ACC112 (cell line): ENCODE measurements at regions not wholly inside any gene's neighbourhood (a gene's known extent, or its start where the extent isn't known, plus 50 kb on each side); places are given as distances from the start of the nearest gene placed in this dataset.

Experiments
- H2AFZ ChIP-seq: fragments of 200-600 bp; sonication (generic); one replicate; pipeline ENCODE4 v1.6.0; 2017; ENCODE audit warnings: antibody characterized with exemption, low read length; ENCODE audit not compliant: unreplicated experiment
- H3K27ac ChIP-seq: fragments of 200-600 bp; sonication (generic); 2 replicates; pipeline ENCODE4 v1.5.1; 2014; ENCODE audit warnings: low read depth, mild to moderate bottlenecking, antibody characterized with exemption, low read length, moderate library complexity
- H3K27me3 ChIP-seq: fragments of 200-600 bp; sonication (generic); 2 replicates; pipeline ENCODE4 v1.6.1; 2014; ENCODE audit warnings: mild to moderate bottlenecking, antibody characterized with exemption, low read length, moderate library complexity, mixed read lengths; ENCODE audit not compliant: insufficient read depth
- H3K36me3 ChIP-seq: fragments of 200-600 bp; sonication (generic); 2 replicates; pipeline ENCODE4 v1.6.1; 2016; ENCODE audit warnings: mild to moderate bottlenecking, antibody characterized with exemption, low read length, moderate library complexity, mixed read lengths; ENCODE audit not compliant: insufficient read depth
- H3K4me1 ChIP-seq: fragments of 200-600 bp; sonication (generic); one replicate; pipeline ENCODE4 v1.6.1; 2016; ENCODE audit warnings: low read length, mixed read lengths; ENCODE audit not compliant: insufficient read depth, unreplicated experiment, control insufficient read depth
- H3K4me3 ChIP-seq: fragments of 200-600 bp; sonication (generic); 2 replicates; pipeline ENCODE4 v1.5.1; 2014; ENCODE audit warnings: mild to moderate bottlenecking, low read depth, low read length
- H3K79me2 ChIP-seq: fragments of 200-600 bp; sonication (generic); one replicate; pipeline ENCODE4 v1.6.0; 2016; ENCODE audit warnings: low read length; ENCODE audit not compliant: control insufficient read depth, unreplicated experiment, insufficient read depth

- H3K27ac ChIP-seq: no peak overlapping the region
- no peaks in the 10 kb centered on the region for H3K4me1 ChIP-seq
- no peaks in the 10 kb centered on the region for H3K27me3 ChIP-seq
- H3K4me3 ChIP-seq: no peak overlapping the region
- no peaks in the 10 kb centered on the region for H3K79me2 ChIP-seq
- no peak overlapping the region for H2AFZ ChIP-seq
- H3K36me3 ChIP-seq: no peaks in the 10 kb centered on the region
These were observed 253.7 kb downstream of the ATXN7L3B start for GRCh38 chr12:74791365-74791764.

GRCh38 chr12:74794522-74794921 lies 256.9 kb downstream of the ATXN7L3B start:
- H3K27me3 ChIP-seq: no peaks in the 10 kb centered on the region
- no peaks in the 10 kb centered on the region for H3K36me3 ChIP-seq
- H3K4me1 ChIP-seq: no peaks in the 10 kb centered on the region
- H3K79me2 ChIP-seq: no peaks in the 10 kb centered on the region
- no peak overlapping the region for H3K4me3 ChIP-seq
- no peak overlapping the region for H2AFZ ChIP-seq
- no peak overlapping the region for H3K27ac ChIP-seq

- H3K27me3 ChIP-seq: no peaks in the 10 kb centered on the region
- H3K79me2 ChIP-seq: no peaks in the 10 kb centered on the region
- H3K4me1 ChIP-seq: no peaks in the 10 kb centered on the region
- no peaks in the 10 kb centered on the region for H3K36me3 ChIP-seq
- H3K27ac ChIP-seq: no peak overlapping the region
- no peak overlapping the region for H3K4me3 ChIP-seq
- H2AFZ ChIP-seq: no peak overlapping the region
These were observed 264.0 kb downstream of the ATXN7L3B start for GRCh38 chr12:74801625-74802024.

GRCh38 chr12:74816398-74817175 lies 279.0 kb downstream of the ATXN7L3B start:
- Histone ChIP-seq H3K27me3 (no peaks in the 10 kb centered on the region), H2AFZ (no peak overlapping the region)

GRCh38 chr12:74817499-74817898 lies 279.9 kb downstream of the ATXN7L3B start:
- Histone ChIP-seq H3K27ac (no peak overlapping the region), H3K4me1 (no peaks in the 10 kb centered on the region), H3K4me3 (no peak overlapping the region), H2AFZ (no peak overlapping the region), H3K79me2 (no peaks in the 10 kb centered on the region), H3K36me3 (no peaks in the 10 kb centered on the region), H3K27me3 (no peaks in the 10 kb centered on the region)

More at GRCh38 chr12:74816398-74817175, 279.0 kb downstream of the ATXN7L3B start:
- no peak overlapping the region for H3K4me3 ChIP-seq
- no peak overlapping the region for H3K27ac ChIP-seq
- no peaks in the 10 kb centered on the region for H3K79me2 ChIP-seq
- no peaks in the 10 kb centered on the region for H3K36me3 ChIP-seq
- no peaks in the 10 kb centered on the region for H3K4me1 ChIP-seq

GRCh38 chr12:74818412-74818811 lies 280.8 kb downstream of the ATXN7L3B start:
- H2AFZ ChIP-seq: no peak overlapping the region
- no peaks in the 10 kb centered on the region for H3K36me3 ChIP-seq
- H3K27ac ChIP-seq: no peak overlapping the region
- no peaks in the 10 kb centered on the region for H3K79me2 ChIP-seq
- H3K27me3 ChIP-seq: no peaks in the 10 kb centered on the region
- no peak overlapping the region for H3K4me3 ChIP-seq
- H3K4me1 ChIP-seq: no peaks in the 10 kb centered on the region

GRCh38 chr12:74820324-74820723 lies 282.7 kb downstream of the ATXN7L3B start:
- H3K4me1 ChIP-seq: no peaks in the 10 kb centered on the region
- H3K4me3 ChIP-seq: no peak overlapping the region
- no peaks in the 10 kb centered on the region for H3K27me3 ChIP-seq
- H3K36me3 ChIP-seq: no peaks in the 10 kb centered on the region
- no peak overlapping the region for H3K27ac ChIP-seq
- H2AFZ ChIP-seq: no peak overlapping the region
- H3K79me2 ChIP-seq: no peaks in the 10 kb centered on the region

GRCh38 chr12:74836567-74836966 lies 298.9 kb downstream of the ATXN7L3B start:
- Histone ChIP-seq H3K27me3 (no peaks in the 10 kb centered on the region), H3K36me3 (no peaks in the 10 kb centered on the region), H2AFZ (no peak overlapping the region), H3K79me2 (no peaks in the 10 kb centered on the region), H3K4me3 (no peak overlapping the region), H3K4me1 (no peaks in the 10 kb centered on the region), H3K27ac (no peak overlapping the region)

- Histone ChIP-seq H3K27me3 (no peaks in the 10 kb centered on the region), H3K79me2 (no peaks in the 10 kb centered on the region)
These were observed 308.5 kb downstream of the ATXN7L3B start for GRCh38 chr12:74846116-74846515.

GRCh38 chr12:74847169-74847568 lies 309.5 kb downstream of the ATXN7L3B start:
- Histone ChIP-seq H3K27ac (no peak overlapping the region), H2AFZ (no peak overlapping the region), H3K36me3 (no peaks in the 10 kb centered on the region), H3K4me3 (no peak overlapping the region), H3K27me3 (no peaks in the 10 kb centered on the region), H3K4me1 (no peaks in the 10 kb centered on the region), H3K79me2 (no peaks in the 10 kb centered on the region)

More at GRCh38 chr12:74846116-74846515, 308.5 kb downstream of the ATXN7L3B start:
- H3K27ac ChIP-seq: no peak overlapping the region
- H3K36me3 ChIP-seq: no peaks in the 10 kb centered on the region
- no peak overlapping the region for H3K4me3 ChIP-seq
- no peaks in the 10 kb centered on the region for H3K4me1 ChIP-seq
- no peak overlapping the region for H2AFZ ChIP-seq

- Histone ChIP-seq H2AFZ (no peak overlapping the region), H3K4me3 (no peak overlapping the region), H3K79me2 (no peaks in the 10 kb centered on the region), H3K36me3 (no peaks in the 10 kb centered on the region), H3K27ac (no peak overlapping the region), H3K27me3 (no peaks in the 10 kb centered on the region), H3K4me1 (no peaks in the 10 kb centered on the region)
These were observed 310.4 kb downstream of the ATXN7L3B start for GRCh38 chr12:74848006-74848405.
